A549 (cell line): ENCODE measurements at regions not wholly inside any gene's neighbourhood (a gene's known extent, or its start where the extent isn't known, plus 50 kb on each side); places are given as distances from the start of the nearest gene placed in this dataset.

Experiments used
- ATAC-seq, 2 experiments: fragments of 200-7000 bp in 1 of 2; fragments of >200 bp in 1 of 2; cut with Nextera tagmentation in 1 of 2; cut with Tn5 transposase in 1 of 2; 3 replicates each; pipeline versions ENCODE4 v1.8.0 to v1.9.1; 2018 to 2020; ENCODE audit warnings: mild to moderate bottlenecking in 1 of 2, moderate library complexity in 1 of 2
- CTCF ChIA-PET: fragments of 300-600 bp; sonication (Branson Sonifier 250); formaldehyde crosslinking; extraction: SDS; loops from one replicate; lab custom pipeline; 2021; ENCODE audit warnings: antibody characterized with exemption, inconsistent platforms; lab: Yijun Ruan, JAX
- POLR2A ChIA-PET: fragments of 350-600 bp; formaldehyde crosslinking; extraction: SDS; loops from one replicate; lab custom pipeline; 2021; ENCODE audit warnings: antibody characterized with exemption, inconsistent platforms; lab: Yijun Ruan, JAX
- DNase-seq, 2 experiments: peaks; one replicate each; pipeline versions ENCODE4 v3.0.0 to v3.0.0-alpha.2; 2011 to 2016; ENCODE audit warnings: low read depth in 1 of 2, low spot score in 1 of 2
- FAIRE-seq: peaks from 2 replicates; lab custom pipeline; 2011; peaks lifted over from hg19 to GRCh38; lab: Jason Lieb, UNC
- H3K27ac ChIP-seq, 2 experiments: fragments of >200 bp; sonication (Bioruptor Twin); formaldehyde crosslinking; 3 replicates each; pipeline ENCODE4 v1.5.1; 2016 to 2017
- H3K4me1 ChIP-seq: fragments of >200 bp; sonication (Bioruptor Twin); formaldehyde crosslinking; 3 replicates; pipeline ENCODE4 v1.6.1; 2016
- H3K4me2 ChIP-seq: fragments of >200 bp; sonication (Bioruptor Twin); formaldehyde crosslinking; 3 replicates; pipeline ENCODE4 v1.6.1; 2016
- H3K4me3 ChIP-seq: fragments of >200 bp; sonication (Bioruptor Twin); formaldehyde crosslinking; 3 replicates; pipeline ENCODE4 v1.5.1; 2016
- H3K9me3 ChIP-seq: fragments of >200 bp; sonication (Bioruptor Twin); formaldehyde crosslinking; 3 replicates; pipeline ENCODE4 v1.6.1; 2016
- CHD2 ChIP-seq: fragments of 150-350 bp; IDR thresholded peaks from 2 replicates; pipeline ENCODE4 v1.6.1; 2014; ENCODE audit warnings: low read length; ENCODE audit not compliant: partially characterized antibody
- CHD4 ChIP-seq: fragments of 200-600 bp; sonication (generic); IDR thresholded peaks from 2 replicates; pipeline ENCODE4 v1.6.1; 2016; ENCODE audit warnings: antibody characterized with exemption, mild to moderate bottlenecking, borderline replicate concordance
- EHF ChIP-seq: fragments of 250-450 bp; sonication (Bioruptor Pico); IDR thresholded peaks from 2 replicates; pipeline ENCODE4 v1.5.0; 2020; ENCODE audit warnings: mild to moderate bottlenecking
- EHMT2 ChIP-seq: fragments of 200-600 bp; sonication (generic); IDR thresholded peaks from 2 replicates; pipeline ENCODE4 v1.6.1; 2016; ENCODE audit warnings: antibody characterized with exemption, low read depth, mild to moderate bottlenecking, moderate library complexity
- ESRRA ChIP-seq: fragments of 150-350 bp; IDR thresholded peaks from 2 replicates; pipeline ENCODE4 v1.6.1; 2014; ENCODE audit warnings: mild to moderate bottlenecking, low read length, borderline replicate concordance
- FOXS1 ChIP-seq: fragments of 250-450 bp; sonication (Bioruptor Pico); IDR thresholded peaks from 2 replicates; pipeline ENCODE4 v1.5.0; 2020; ENCODE audit warnings: mild to moderate bottlenecking, moderate library complexity
- HEYL ChIP-seq: fragments of 250-450 bp; sonication (Bioruptor Pico); IDR thresholded peaks from 2 replicates; pipeline ENCODE4 v1.8.0; 2021; ENCODE audit warnings: mild to moderate bottlenecking, moderate library complexity
- HOXB13 ChIP-seq: fragments of 250-450 bp; sonication (Bioruptor Pico); IDR thresholded peaks from 2 replicates; pipeline ENCODE4 v1.5.0; 2020; ENCODE audit warnings: low read depth, mild to moderate bottlenecking, moderate library complexity
- JUN ChIP-seq, 2 experiments: fragments of >200 bp; sonication (Bioruptor Twin); formaldehyde crosslinking; IDR thresholded peaks; 2 replicates in 1 of 2; 3 replicates in 1 of 2; pipeline ENCODE4 v1.6.1; 2016 to 2017
- MAFK ChIP-seq: fragments of 450-650 bp; IDR thresholded peaks from 2 replicates; pipeline ENCODE4 v1.6.1; 2014; ENCODE audit not compliant: partially characterized antibody
- NFE2L2 ChIP-seq: fragments of 150-350 bp; conservative IDR thresholded peaks from 2 replicates; pipeline ENCODE4 v1.6.1; 2014; ENCODE audit warnings: low read length
- NR3C1 ChIP-seq: fragments of >200 bp; sonication (Bioruptor Twin); formaldehyde crosslinking; IDR thresholded peaks from 3 replicates; pipeline ENCODE4 v1.6.1; 2017
- PHF8 ChIP-seq: fragments of 200-600 bp; sonication (generic); IDR thresholded peaks from 2 replicates; pipeline ENCODE4 v1.6.1; 2016; ENCODE audit warnings: low read depth, mild to moderate bottlenecking, antibody characterized with exemption, moderate library complexity, borderline replicate concordance
- POLR2A ChIP-seq: IDR thresholded peaks from 2 replicates; pipeline ENCODE4 v1.6.1; 2012; ENCODE audit warnings: mild to moderate bottlenecking, low read length
- POLR2AphosphoS2 ChIP-seq: conservative IDR thresholded peaks from 2 replicates; pipeline ENCODE4 v1.6.1; 2012; ENCODE audit warnings: low read length, improper control_type of control experiment, inconsistent platforms
- RAD21 ChIP-seq, 2 experiments: fragments of >200 bp in 1 of 2; sonication (Bioruptor Twin) in 1 of 2; formaldehyde crosslinking in 1 of 2; IDR thresholded peaks in 1 of 2; conservative IDR thresholded peaks in 1 of 2; 2 replicates in 1 of 2; 3 replicates in 1 of 2; pipeline ENCODE4 v1.6.1; 2012 to 2018; ENCODE audit warnings: inconsistent platforms in 1 of 2
- RFX5 ChIP-seq: fragments of 450-650 bp; IDR thresholded peaks from 2 replicates; pipeline ENCODE4 v1.7.1; 2014; ENCODE audit warnings: antibody characterized with exemption, mild to moderate bottlenecking, moderate library complexity
- RNF2 ChIP-seq: fragments of 200-600 bp; sonication (generic); IDR thresholded peaks from 2 replicates; pipeline ENCODE4 v1.6.1; 2016; ENCODE audit warnings: low read depth, mild to moderate bottlenecking, antibody characterized with exemption, moderate library complexity, borderline replicate concordance
- TFCP2L1 ChIP-seq: fragments of 250-450 bp; sonication (Bioruptor Pico); IDR thresholded peaks from 2 replicates; pipeline ENCODE4 v1.5.0; 2021; ENCODE audit warnings: mild to moderate bottlenecking
- TP53 ChIP-seq: fragments of 250-450 bp; sonication (Bioruptor Pico); IDR thresholded peaks from 2 replicates; pipeline ENCODE4 v1.5.0; 2021; ENCODE audit warnings: mild to moderate bottlenecking, moderate library complexity
- WGBS: methylation state at CpG from one replicate; pipeline ENCODE4 v1.1.6; 2017; ENCODE audit errors: missing lambda C conversion rate; 5-methylcytosine and 5-hydroxymethylcytosine counted together
- TF ChIP-seq, protein P1 (sequence below): fragments of 250-450 bp; sonication (Bioruptor Pico); IDR thresholded peaks from 2 replicates; pipeline ENCODE4 v1.5.0; 2021; ENCODE audit warnings: mild to moderate bottlenecking, moderate library complexity, borderline replicate concordance
- TF ChIP-seq, protein P2 (sequence below): fragments of >200 bp; sonication (Bioruptor Twin); formaldehyde crosslinking; IDR thresholded peaks from 2 replicates; pipeline ENCODE4 v1.6.1; 2016
- TF ChIP-seq, protein P3 (sequence below): IDR thresholded peaks from 2 replicates; pipeline ENCODE4 v1.6.1; 2012; ENCODE audit warnings: low read depth, borderline replicate concordance

DNA sequence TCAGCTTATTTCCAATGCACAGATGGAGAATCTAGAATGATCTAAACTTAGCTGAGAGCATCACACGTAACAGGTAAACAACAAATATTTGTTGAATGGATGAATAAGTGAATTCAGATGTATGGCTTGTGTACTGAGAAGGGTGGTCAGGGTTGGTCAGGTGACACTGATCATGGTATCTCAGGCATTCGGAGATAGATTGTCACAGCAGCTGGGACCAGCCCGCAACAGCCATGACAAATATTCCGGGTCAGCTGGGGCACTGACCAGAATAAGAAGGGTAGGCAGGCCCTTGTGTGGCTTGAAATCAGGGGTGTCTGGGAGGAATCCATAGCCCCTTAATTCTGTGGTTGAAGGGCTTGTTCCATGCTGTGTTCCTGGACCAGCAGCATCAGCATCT is 159.4 kb upstream of the ARX start:
- no peak overlapping the region for H3K4me3 ChIP-seq
- H3K4me2 ChIP-seq, result no peak overlapping the region
- 39% methylated on average over 4 of the region's 4 CpGs for WGBS
- FAIRE-seq, result no peak
- H3K27ac ChIP-seq, result no peak overlapping the region
- no peak for ATAC-seq
- CTCF ChIA-PET, result no interaction called here
- no peaks in the 10 kb centered on the region for H3K9me3 ChIP-seq
- H3K4me1 ChIP-seq, result no peaks in the 10 kb centered on the region
- TF ChIP-seq PHF8 (no peak), POLR2A (no peak), EHF (CRISPR knock-in tag) (no peak), CHD2 (no peak), ESRRA (no peak)
- TF ChIP-seq, all 56 proteins: peak for 0
- POLR2A ChIA-PET, result no interaction called here
- no peak for DNase-seq

DNA sequence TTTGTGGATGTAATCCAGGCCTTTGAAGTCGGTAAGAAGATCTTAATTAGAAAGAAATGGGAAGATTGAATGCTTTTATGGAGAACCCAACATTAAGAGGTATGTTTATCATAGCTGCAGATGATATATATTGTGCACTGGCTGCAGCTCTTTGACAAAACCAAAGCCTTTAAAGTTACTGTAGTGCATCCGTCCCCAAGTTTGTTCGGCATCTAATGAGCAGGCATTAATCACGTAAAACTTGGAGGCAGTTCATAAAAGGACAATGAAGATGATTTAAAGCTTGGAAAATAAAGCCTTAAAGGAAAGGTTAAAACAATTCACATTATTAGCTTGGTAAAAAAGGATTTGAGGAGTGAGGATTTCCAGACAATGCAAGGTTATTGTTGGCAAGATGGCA is 150.8 kb upstream of the ARX start:
- ChIA-PET POLR2A (no interaction called here), CTCF (no interaction called here)
- no peak overlapping the region for H3K4me3 ChIP-seq
- 41% methylated on average over 4 of the region's 4 CpGs for WGBS
- DNase-seq (no peak), FAIRE-seq (peak; percentile 46)
- TF ChIP-seq HOXB13 (CRISPR knock-in tag) (no peak), RNF2 (no peak), TFCP2L1 (CRISPR knock-in tag) (no peak), NR3C1 (no peak), CHD4 (no peak), POLR2AphosphoS2 (no peak), HEYL (CRISPR knock-in tag) (no peak), PHF8 (no peak), NFE2L2 (no peak), FOXS1 (CRISPR knock-in tag) (no peak)
- TF ChIP-seq, protein P1, sequence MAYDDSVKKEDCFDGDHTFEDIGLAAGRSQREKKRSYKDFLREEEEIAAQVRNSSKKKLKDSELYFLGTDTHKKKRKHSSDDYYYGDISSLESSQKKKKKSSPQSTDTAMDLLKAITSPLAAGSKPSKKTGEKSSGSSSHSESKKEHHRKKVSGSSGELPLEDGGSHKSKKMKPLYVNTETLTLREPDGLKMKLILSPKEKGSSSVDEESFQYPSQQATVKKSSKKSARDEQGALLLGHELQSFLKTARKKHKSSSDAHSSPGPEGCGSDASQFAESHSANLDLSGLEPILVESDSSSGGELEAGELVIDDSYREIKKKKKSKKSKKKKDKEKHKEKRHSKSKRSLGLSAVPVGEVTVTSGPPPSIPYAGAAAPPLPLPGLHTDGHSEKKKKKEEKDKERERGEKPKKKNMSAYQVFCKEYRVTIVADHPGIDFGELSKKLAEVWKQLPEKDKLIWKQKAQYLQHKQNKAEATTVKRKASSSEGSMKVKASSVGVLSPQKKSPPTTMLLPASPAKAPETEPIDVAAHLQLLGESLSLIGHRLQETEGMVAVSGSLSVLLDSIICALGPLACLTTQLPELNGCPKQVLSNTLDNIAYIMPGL (CRISPR knock-in tag), result no peak
- TF ChIP-seq, protein P2, sequence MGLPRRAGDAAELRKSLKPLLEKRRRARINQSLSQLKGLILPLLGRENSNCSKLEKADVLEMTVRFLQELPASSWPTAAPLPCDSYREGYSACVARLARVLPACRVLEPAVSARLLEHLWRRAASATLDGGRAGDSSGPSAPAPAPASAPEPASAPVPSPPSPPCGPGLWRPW, result no peak
- TF ChIP-seq, protein P3, sequence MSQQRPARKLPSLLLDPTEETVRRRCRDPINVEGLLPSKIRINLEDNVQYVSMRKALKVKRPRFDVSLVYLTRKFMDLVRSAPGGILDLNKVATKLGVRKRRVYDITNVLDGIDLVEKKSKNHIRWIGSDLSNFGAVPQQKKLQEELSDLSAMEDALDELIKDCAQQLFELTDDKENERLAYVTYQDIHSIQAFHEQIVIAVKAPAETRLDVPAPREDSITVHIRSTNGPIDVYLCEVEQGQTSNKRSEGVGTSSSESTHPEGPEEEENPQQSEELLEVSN, result no peak
- TF ChIP-seq, all 56 proteins: peak for 0
- no peak for ATAC-seq
- H3K9me3 ChIP-seq, result no peaks in the 10 kb centered on the region
- H3K4me1 ChIP-seq, result no peaks in the 10 kb centered on the region
- no peak overlapping the region for H3K4me2 ChIP-seq
- no peak overlapping the region for H3K27ac ChIP-seq

DNA sequence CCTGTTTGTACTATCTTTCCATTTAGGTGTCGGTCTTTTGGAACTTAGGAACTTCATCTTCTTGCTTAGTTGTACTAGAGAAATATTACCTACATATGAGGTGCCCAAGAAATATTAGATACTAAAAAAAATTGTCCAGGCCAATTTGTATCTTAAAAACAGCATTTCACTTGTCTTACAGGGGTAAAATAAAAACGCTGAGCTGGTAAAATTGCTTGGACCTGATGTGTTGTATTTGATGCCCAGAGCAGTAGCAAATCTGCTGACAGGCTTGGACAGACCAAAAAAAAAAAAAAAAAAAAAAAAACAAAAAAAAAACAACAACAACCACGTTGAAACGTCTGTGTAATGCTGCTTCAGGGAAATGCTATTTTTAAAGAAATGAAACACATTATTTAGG is 150.4 kb upstream of the ARX start:
- peak; percentile 32 for FAIRE-seq
- CTCF ChIA-PET, result no interaction called here
- POLR2A ChIA-PET, result no interaction called here

DNA sequence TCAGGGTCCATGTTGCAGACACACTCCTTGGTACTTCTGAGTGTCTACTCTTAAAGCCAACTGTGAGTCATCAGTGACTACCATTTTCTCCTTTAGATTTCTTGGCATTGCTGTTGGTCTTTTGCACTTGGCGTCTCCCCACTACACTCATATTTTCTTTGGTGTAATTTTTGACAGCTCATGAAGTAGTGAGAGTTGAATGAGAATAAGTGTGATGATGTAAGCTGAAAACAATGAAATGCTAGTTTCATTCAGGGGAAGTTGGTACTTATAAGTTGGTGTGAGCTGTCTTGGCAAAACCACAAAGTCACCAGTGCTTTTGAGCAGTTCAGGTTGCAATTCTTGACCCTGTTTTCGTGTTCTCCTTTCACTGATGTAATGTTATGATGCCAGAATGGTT is 142.9 kb upstream of the ARX start:
- FAIRE-seq (no peak), DNase-seq (no peak), ATAC-seq (no peak)
- Histone ChIP-seq H3K27ac (no peak overlapping the region), H3K4me2 (no peak overlapping the region), H3K9me3 (no peaks in the 10 kb centered on the region), H3K4me3 (no peak overlapping the region), H3K4me1 (no peaks in the 10 kb centered on the region)
- TF ChIP-seq EHMT2 (no peak), RAD21 (conservative IDR thresholded peaks at IDR 0.05 in 1 of 2, IDR thresholded peaks at IDR 0.05 in 1 of 2) (no peak), RFX5 (no peak), JUN (IDR thresholded peaks at IDR 0.05) (no peak)
- CTCF ChIA-PET, result no interaction called here
- 5% methylated on average over 2 of the region's 2 CpGs for WGBS
- POLR2A ChIA-PET, result no interaction called here

More for the DNA sequence above, 150.4 kb upstream of the ARX start:
- no peak overlapping the region for H3K27ac ChIP-seq
- H3K4me3 ChIP-seq, result no peak overlapping the region
- 1% methylated on average over 4 of the region's 4 CpGs for WGBS
- no peaks in the 10 kb centered on the region for H3K9me3 ChIP-seq
- no peak for DNase-seq
- no peak for ATAC-seq
- no peaks in the 10 kb centered on the region for H3K4me1 ChIP-seq
- H3K4me2 ChIP-seq, result no peak overlapping the region
- TF ChIP-seq TP53 (no peak), MAFK (peak; percentile 8)
